Astrocyte of the spinal cord (primary cell): ENCODE measurements at regions not wholly inside any gene's neighbourhood (a gene's known extent, or its start where the extent isn't known, plus 50 kb on each side); places are given as distances from the start of the nearest gene placed in this dataset.

Experiments
- DNase-seq: peaks from one replicate; pipeline ENCODE4 v3.0.0; 2011; ENCODE audit warnings: low read depth, low spot score
- H3K4me3 ChIP-seq: 2 replicates; pipeline ENCODE4 v1.5.1; 2011; ENCODE audit warnings: low read depth, mild to moderate bottlenecking, low read length, moderate library complexity
- CTCF ChIP-seq: IDR thresholded peaks from 2 replicates; pipeline ENCODE4 v1.5.1; 2012; ENCODE audit warnings: low read depth, mild to moderate bottlenecking, low read length, inconsistent platforms
- in situ Hi-C: cut with HindIII; loops from 2 replicates; pipeline ENCODE4 v1.10.0; 2017; ENCODE audit warnings: low sequenced_read_pairs

DNA sequence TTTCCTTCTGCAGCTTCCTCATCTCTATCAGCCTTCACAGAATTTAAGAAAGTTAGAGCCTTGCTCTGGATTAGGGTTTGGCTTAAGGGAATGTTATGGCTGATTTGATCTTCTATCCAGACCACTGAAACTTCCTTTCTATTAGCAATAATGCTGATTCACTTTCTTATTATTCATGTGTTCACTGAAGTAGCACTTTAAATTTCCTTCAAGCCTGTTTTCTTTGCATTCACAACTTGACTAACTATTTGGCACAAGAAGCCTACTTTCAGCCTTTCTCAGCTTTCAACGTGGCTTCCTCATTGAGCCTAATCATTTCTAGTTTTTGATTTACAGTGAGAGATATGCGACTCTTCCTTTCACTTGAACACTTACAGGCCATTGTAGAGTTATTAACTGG is 528.5 kb downstream of the PLPP3 start:
- DNase-seq = peak; percentile 51
- H3K4me3 ChIP-seq = no peak overlapping the region
- TF ChIP-seq CTCF = no peak
- in situ Hi-C loops = no loop called here

DNA sequence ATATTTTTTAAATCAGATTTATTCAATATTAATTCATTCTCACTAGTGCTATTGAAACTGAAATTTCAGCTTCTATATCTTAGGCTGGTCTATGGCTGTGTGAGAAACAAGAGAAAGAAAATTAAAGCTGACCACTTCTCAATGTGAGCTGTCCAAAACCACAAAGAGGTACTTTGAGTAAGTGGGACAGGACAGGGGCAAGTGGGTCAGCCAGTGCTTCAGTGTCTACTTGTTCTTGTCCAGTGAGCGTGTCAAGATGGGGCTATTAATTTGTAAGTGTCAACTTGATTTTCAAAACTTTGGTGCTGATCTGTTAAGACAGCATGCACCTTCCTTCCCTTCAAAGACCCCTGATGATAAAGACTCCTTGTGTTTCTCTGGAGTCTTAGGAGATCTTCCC is 533.9 kb downstream of the PLPP3 start:
- no peak for TF ChIP-seq CTCF
- no peak for DNase-seq
- no peak overlapping the region for H3K4me3 ChIP-seq
- in situ Hi-C loops = no loop called here

DNA sequence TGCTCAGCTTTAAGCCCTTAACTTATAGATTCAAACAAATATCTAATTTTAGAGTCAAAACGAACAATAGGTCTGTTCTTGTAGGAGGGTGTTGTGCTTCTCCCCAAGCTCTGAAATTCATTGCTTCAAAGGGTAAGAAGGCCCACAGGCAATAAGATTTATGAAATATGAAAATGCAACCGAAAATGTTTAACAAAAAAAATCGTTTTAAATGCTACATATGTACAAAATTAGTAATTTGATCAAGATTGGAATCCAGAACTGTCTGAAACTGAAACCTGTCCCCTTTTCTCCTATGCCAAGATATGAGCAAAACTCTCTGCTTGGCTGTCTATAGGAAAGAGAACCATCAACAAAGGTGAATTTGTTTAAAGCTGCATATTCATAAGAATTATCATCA is 534.3 kb downstream of the PLPP3 start:
- TF ChIP-seq CTCF = no peak
- no peak for DNase-seq
- in situ Hi-C loops = no loop called here
- H3K4me3 ChIP-seq = no peak overlapping the region

GRCh38 chr1:56036479-56036878 is 542.9 kb downstream of the PLPP3 start:
- in situ Hi-C loops = no loop called here
- no peak overlapping the region for H3K4me3 ChIP-seq
- no peak for TF ChIP-seq CTCF

DNA sequence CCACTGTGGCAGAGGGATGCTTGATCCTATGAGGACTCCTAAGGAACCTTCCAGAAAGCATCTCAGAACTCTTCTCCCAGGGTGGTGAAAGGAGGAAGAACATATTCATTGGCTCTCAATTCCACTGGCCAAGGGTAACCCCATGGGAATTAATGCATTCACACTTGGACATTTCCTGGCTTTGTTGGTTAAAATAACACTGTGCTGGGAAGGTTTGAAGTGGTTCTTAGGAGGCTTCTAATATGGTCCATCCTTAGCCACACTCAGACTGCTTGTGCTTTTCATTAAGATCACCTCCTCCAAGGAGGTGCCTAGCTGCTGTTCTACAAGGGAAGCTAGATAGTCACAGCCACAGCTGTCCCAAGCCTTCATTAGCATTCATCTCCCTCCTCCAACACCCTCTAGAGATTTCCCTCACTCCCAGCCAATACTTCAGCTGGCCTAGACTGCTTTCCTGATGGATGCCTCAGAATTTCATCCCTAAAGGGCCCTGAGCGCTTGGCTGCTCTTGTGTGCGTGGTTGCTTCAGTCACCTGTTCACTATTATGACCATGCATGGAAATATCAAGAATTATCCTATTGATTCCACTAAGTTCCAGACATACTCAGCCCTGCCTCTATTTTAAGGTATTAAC is 544.4 kb downstream of the PLPP3 start:
- no peak overlapping the region for H3K4me3 ChIP-seq
- no peak for TF ChIP-seq CTCF
- in situ Hi-C loops = no loop called here
- DNase-seq = no peak

More at GRCh38 chr1:56036479-56036878, 542.9 kb downstream of the PLPP3 start:
- no peak for DNase-seq

- in situ Hi-C loops = no loop called here
- peak; percentile 35 for DNase-seq
- no peak overlapping the region for H3K4me3 ChIP-seq
- TF ChIP-seq CTCF = no peak
Observed at GRCh38 chr1:56034222-56034621, 545.1 kb downstream of the PLPP3 start.
